Endometrial microvascular endothelial cells (primary cell): ENCODE measurements at regions not wholly inside any gene's neighbourhood (a gene's known extent, or its start where the extent isn't known, plus 50 kb on each side); places are given as distances from the start of the nearest gene placed in this dataset.

ENCODE experiments used
- in situ Hi-C: cut with HindIII; loops from 2 replicates; pipeline ENCODE4 v1.10.0; 2017; ENCODE audit warnings: low sequenced_read_pairs, low pct_unique_long_range_greater_than_20kb; ENCODE audit errors: inconsistent ontology term

- in situ Hi-C loops: no loop called here
Observed at GRCh38 chr6:147742440-147742839, 233.9 kb downstream of the SAMD5 start.

GRCh38 chr6:147744012-147744411 is 235.5 kb downstream of the SAMD5 start:
- in situ Hi-C loops: no loop called here

GRCh38 chr6:147749331-147749730 is 240.8 kb downstream of the SAMD5 start:
- in situ Hi-C loops: no loop called here

GRCh38 chr6:147750413-147750812 is 241.9 kb downstream of the SAMD5 start:
- in situ Hi-C loops: no loop called here

GRCh38 chr6:147751232-147751631 is 242.7 kb downstream of the SAMD5 start:
- in situ Hi-C loops: no loop called here

- in situ Hi-C loops: no loop called here
Observed at GRCh38 chr6:147752689-147753403, 244.4 kb downstream of the SAMD5 start.

GRCh38 chr6:147755999-147756398 is 247.5 kb downstream of the SAMD5 start:
- in situ Hi-C loops: no loop called here

- in situ Hi-C loops: no loop called here
Observed at GRCh38 chr6:147756891-147757290, 248.4 kb downstream of the SAMD5 start.

- in situ Hi-C loops: no loop called here
Observed at GRCh38 chr6:147757291-147757690, 248.8 kb downstream of the SAMD5 start.

- in situ Hi-C loops: no loop called here
Observed at GRCh38 chr6:147758303-147758702, 249.8 kb downstream of the SAMD5 start.

- in situ Hi-C loops: no loop called here
Observed at GRCh38 chr6:147759093-147759492, 250.6 kb downstream of the SAMD5 start.

GRCh38 chr6:147759536-147759935 is 251.0 kb downstream of the SAMD5 start:
- in situ Hi-C loops: no loop called here

GRCh38 chr6:147765541-147765940 is 257.1 kb downstream of the SAMD5 start:
- in situ Hi-C loops: no loop called here

- in situ Hi-C loops: no loop called here
Observed at GRCh38 chr6:147768969-147769368, 260.5 kb downstream of the SAMD5 start.

- in situ Hi-C loops: no loop called here
Observed at GRCh38 chr6:147769496-147770087, 261.1 kb downstream of the SAMD5 start.

GRCh38 chr6:147770221-147770620 is 261.7 kb downstream of the SAMD5 start:
- in situ Hi-C loops: no loop called here

GRCh38 chr6:147772724-147773123 is 264.2 kb downstream of the SAMD5 start:
- in situ Hi-C loops: no loop called here

GRCh38 chr6:147774856-147775255 is 266.4 kb downstream of the SAMD5 start:
- in situ Hi-C loops: no loop called here

GRCh38 chr6:147776631-147777213 is 268.2 kb downstream of the SAMD5 start:
- in situ Hi-C loops: no loop called here

GRCh38 chr6:147779624-147780023 is 271.1 kb downstream of the SAMD5 start:
- in situ Hi-C loops: no loop called here
